HepG2 (cell line): ENCODE measurements at regions not wholly inside any gene's neighbourhood (a gene's known extent, or its start where the extent isn't known, plus 50 kb on each side); places are given as distances from the start of the nearest gene placed in this dataset.

Source experiments
- PCBP2 ChIP-seq: fragments of 200-400 bp; formaldehyde crosslinking; optimal IDR thresholded peaks from 2 replicates; pipeline ENCODE3; 2018; ENCODE audit warnings: low read length, low read depth; ENCODE audit not compliant: poor library complexity, severe bottlenecking
- PHF20 ChIP-seq: sonication (generic); formaldehyde crosslinking; IDR thresholded peaks from 2 replicates; pipeline ENCODE4 v1.5.0; 2020; ENCODE audit warnings: mild to moderate bottlenecking, missing genetic modification reagents
- ZNF792 ChIP-seq: IDR thresholded peaks from 2 replicates; pipeline ENCODE4 v1.6.1; 2016
- TF ChIP-seq, protein P1 (sequence below): IDR thresholded peaks from 2 replicates; pipeline ENCODE4 v1.6.1; 2016; ENCODE audit warnings: missing compliant biosample characterization, missing genetic modification reagents, borderline replicate concordance

- no peak for TF ChIP-seq PCBP2
- TF ChIP-seq ZNF792 (CRISPR knock-in tag), result no peak
- TF ChIP-seq, protein P1, sequence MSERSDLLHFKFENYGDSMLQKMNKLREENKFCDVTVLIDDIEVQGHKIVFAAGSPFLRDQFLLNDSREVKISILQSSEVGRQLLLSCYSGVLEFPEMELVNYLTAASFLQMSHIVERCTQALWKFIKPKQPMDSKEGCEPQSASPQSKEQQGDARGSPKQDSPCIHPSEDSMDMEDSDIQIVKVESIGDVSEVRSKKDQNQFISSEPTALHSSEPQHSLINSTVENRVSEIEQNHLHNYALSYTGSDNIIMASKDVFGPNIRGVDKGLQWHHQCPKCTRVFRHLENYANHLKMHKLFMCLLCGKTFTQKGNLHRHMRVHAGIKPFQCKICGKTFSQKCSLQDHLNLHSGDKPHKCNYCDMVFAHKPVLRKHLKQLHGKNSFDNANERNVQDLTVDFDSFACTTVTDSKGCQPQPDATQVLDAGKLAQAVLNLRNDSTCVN, result no peak
- no peak for TF ChIP-seq PHF20 (CRISPR knock-in tag)
Measured at GRCh38 chr15:35305031-35305550, 220.0 kb upstream of the NANOGP8 start.
